HG02763 (cell line): ENCODE measurements at regions not wholly inside any gene's neighbourhood (a gene's known extent, or its start where the extent isn't known, plus 50 kb on each side); places are given as distances from the start of the nearest gene placed in this dataset.

Experiments used
- ATAC-seq: cut with Tn5 transposase; IDR thresholded peaks from one replicate; pipeline ENCODE4 v1.9.1; 2021; ENCODE audit warnings: mild to moderate bottlenecking, moderate library complexity; ENCODE audit not compliant: unreplicated experiment

GRCh38 chr1:87715052-87715451 lies 386.4 kb downstream of the LMO4 start:
- no peak for ATAC-seq

- no peak for ATAC-seq
These were observed 386.8 kb downstream of the LMO4 start for GRCh38 chr1:87715471-87715870.

- ATAC-seq = no peak
These were observed 388.5 kb downstream of the LMO4 start for GRCh38 chr1:87717157-87717670.

GRCh38 chr1:87718241-87718950 lies 389.7 kb downstream of the LMO4 start:
- no peak for ATAC-seq

GRCh38 chr1:87719658-87720057 lies 391.0 kb downstream of the LMO4 start:
- ATAC-seq = no peak

GRCh38 chr1:87720561-87720960 lies 391.9 kb downstream of the LMO4 start:
- ATAC-seq = no peak

GRCh38 chr1:87723193-87723592 lies 394.5 kb downstream of the LMO4 start:
- no peak for ATAC-seq

- no peak for ATAC-seq
These were observed 399.5 kb downstream of the LMO4 start for GRCh38 chr1:87728169-87728568.

GRCh38 chr1:87730274-87731216 lies 401.9 kb downstream of the LMO4 start:
- no peak for ATAC-seq

- no peak for ATAC-seq
These were observed 404.7 kb downstream of the LMO4 start for GRCh38 chr1:87733386-87733785.

GRCh38 chr1:87735750-87736149 lies 407.1 kb downstream of the LMO4 start:
- no peak for ATAC-seq

- no peak for ATAC-seq
These were observed 410.5 kb downstream of the LMO4 start for GRCh38 chr1:87739141-87739540.

- ATAC-seq = no peak
These were observed 411.0 kb downstream of the LMO4 start for GRCh38 chr1:87739704-87740103.

- no peak for ATAC-seq
These were observed 414.6 kb downstream of the LMO4 start for GRCh38 chr1:87743256-87743655.

- no peak for ATAC-seq
These were observed 415.4 kb downstream of the LMO4 start for GRCh38 chr1:87744056-87744455.

- ATAC-seq = no peak
These were observed 416.1 kb downstream of the LMO4 start for GRCh38 chr1:87744763-87745162.

- ATAC-seq = no peak
These were observed 424.7 kb downstream of the LMO4 start for GRCh38 chr1:87753366-87753765.

GRCh38 chr1:87754139-87754538 lies 425.5 kb downstream of the LMO4 start:
- no peak for ATAC-seq

- no peak for ATAC-seq
These were observed 429.0 kb downstream of the LMO4 start for GRCh38 chr1:87757676-87758075.

GRCh38 chr1:87759421-87760087 lies 430.9 kb downstream of the LMO4 start:
- no peak for ATAC-seq

GRCh38 chr1:87760155-87760554 lies 431.5 kb downstream of the LMO4 start:
- no peak for ATAC-seq
